ENCODE measurements at regions not wholly inside any gene's neighbourhood (a gene's known extent, or its start where the extent isn't known, plus 50 kb on each side); places are given as distances from the start of the nearest gene placed in this dataset.

DNA sequence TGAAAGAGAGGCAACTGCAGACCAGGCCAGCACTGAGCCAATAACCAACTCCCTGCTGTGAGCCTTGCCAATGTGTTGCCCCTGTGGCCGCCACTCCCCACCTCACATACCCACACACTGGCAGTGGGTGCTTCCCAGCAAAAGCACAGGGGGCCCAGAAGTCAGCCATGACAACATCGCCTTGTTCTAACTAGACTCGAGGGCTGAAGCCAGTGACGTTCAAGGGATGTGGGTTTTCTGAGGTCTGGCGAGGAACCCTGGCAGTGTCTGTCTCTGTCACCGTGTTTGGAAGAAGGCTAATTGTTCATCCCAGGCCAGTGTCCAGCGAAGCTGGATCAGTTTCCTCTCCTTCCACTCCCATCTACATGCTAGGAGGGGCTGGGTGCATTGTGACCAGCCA lies 311.8 kb upstream of the AMIGO2 start:
- TF ChIP-seq TARDBP (IDR thresholded peaks at IDR 0.05) (no peak), SP1 (IDR thresholded peaks at IDR 0.05) (no peak), BHLHE40 (IDR thresholded peaks at IDR 0.05; ENCODE audit: borderline replicate concordance) (no peak), SUZ12 (IDR thresholded peaks at IDR 0.05) (no peak), NFRKB (IDR thresholded peaks at IDR 0.05) (no peak), CTBP1 (IDR thresholded peaks at IDR 0.05; ENCODE audit: borderline replicate concordance) (no peak), HDGF (IDR thresholded peaks at IDR 0.05; ENCODE audit: borderline replicate concordance) (no peak), LEF1 (IDR thresholded peaks at IDR 0.05; ENCODE audit: borderline replicate concordance) (no peak)
- TF ChIP-seq, protein P1, sequence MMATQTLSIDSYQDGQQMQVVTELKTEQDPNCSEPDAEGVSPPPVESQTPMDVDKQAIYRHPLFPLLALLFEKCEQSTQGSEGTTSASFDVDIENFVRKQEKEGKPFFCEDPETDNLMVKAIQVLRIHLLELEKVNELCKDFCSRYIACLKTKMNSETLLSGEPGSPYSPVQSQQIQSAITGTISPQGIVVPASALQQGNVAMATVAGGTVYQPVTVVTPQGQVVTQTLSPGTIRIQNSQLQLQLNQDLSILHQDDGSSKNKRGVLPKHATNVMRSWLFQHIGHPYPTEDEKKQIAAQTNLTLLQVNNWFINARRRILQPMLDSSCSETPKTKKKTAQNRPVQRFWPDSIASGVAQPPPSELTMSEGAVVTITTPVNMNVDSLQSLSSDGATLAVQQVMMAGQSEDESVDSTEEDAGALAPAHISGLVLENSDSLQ (IDR thresholded peaks at IDR 0.05), result no peak

Measured in HEK293T (cell line).